GM20000 (cell line): ENCODE measurements at regions not wholly inside any gene's neighbourhood (a gene's known extent, or its start where the extent isn't known, plus 50 kb on each side); places are given as distances from the start of the nearest gene placed in this dataset.

Experiments
- DNase-seq: peaks from one replicate; pipeline ENCODE4 v3.0.0; 2012; ENCODE audit warnings: low spot score
- TF ChIP-seq, protein P1 (sequence below): IDR thresholded peaks from 2 replicates; pipeline ENCODE4 v1.5.1; 2012; ENCODE audit warnings: mild to moderate bottlenecking, control low read depth; ENCODE audit errors: extremely low read depth, missing control alignments

DNA sequence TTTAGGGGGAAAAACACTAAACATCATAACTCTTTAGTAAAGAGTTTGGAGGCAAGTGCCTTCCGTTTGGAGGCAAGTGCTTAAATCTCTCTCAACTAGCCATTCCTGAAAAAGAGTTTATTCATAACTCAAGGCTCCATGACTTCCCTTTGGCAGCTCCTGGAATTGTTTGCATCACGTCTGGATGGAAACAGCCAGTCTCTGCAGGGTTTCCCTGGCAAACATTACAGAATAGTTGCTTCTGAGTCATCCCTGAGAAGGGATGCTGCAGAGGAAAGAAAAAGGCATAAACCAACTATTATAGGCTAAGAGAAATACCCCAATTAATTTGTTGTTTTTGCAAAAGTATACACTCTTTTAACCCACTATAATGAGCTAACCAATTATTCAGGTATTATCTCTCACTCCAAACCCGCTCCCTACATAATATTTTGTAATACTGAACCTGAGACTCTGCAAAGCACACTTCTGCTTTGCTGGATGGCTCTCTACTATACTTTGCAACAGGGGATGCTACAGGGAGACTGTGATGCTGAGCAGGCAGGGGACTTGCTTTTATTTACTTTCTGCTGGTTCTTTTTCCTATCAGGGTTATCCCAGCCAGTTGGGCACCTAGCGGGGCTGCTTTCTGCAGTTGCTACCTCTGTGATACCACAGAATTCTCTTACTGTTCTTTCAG lies 497.7 kb downstream of the FUT8 start:
- TF ChIP-seq, protein P1, sequence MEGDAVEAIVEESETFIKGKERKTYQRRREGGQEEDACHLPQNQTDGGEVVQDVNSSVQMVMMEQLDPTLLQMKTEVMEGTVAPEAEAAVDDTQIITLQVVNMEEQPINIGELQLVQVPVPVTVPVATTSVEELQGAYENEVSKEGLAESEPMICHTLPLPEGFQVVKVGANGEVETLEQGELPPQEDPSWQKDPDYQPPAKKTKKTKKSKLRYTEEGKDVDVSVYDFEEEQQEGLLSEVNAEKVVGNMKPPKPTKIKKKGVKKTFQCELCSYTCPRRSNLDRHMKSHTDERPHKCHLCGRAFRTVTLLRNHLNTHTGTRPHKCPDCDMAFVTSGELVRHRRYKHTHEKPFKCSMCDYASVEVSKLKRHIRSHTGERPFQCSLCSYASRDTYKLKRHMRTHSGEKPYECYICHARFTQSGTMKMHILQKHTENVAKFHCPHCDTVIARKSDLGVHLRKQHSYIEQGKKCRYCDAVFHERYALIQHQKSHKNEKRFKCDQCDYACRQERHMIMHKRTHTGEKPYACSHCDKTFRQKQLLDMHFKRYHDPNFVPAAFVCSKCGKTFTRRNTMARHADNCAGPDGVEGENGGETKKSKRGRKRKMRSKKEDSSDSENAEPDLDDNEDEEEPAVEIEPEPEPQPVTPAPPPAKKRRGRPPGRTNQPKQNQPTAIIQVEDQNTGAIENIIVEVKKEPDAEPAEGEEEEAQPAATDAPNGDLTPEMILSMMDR = no peak
- no peak for DNase-seq

DNA sequence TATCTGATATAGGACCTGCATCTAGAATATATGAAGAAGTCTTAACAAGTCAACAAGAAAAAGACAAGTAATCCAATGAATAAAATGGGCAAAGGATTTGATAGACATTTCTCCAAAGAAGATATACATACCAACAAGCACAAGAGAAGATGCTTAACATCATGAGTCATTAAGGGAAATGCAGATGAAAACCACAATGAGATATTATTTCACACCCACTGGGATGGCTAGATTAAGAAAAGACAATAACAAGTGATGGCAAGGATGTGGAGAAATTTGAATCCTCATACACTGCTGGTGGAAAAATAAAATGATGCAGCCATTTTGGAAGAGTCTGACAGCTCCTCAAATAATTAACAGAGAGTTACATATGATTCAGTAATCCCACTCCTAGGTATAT lies 502.6 kb downstream of the FUT8 start:
- no peak for DNase-seq

DNA sequence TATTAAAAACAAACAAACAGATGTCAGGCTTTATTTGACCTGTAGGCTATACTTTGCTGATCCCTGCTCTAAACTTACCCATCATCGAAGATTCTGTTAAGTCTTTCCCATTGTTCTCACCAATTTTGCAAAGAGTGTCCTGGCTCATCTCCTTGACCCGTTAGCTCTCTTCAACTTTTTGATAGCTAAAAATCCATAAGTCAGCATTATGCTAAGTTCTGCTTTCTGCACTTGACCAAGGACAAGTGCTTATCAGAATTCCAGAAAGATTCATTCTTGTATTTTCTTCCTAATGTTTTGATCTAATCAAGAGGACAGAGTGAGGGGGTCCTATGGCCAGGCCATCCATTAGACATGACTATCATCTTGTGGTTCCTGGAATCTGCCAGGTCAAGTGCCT lies 503.5 kb downstream of the FUT8 start:
- TF ChIP-seq, protein P1 = no peak
- no peak for DNase-seq

More for the DNA sequence above, 502.6 kb downstream of the FUT8 start:
- TF ChIP-seq, protein P1 = no peak

DNA sequence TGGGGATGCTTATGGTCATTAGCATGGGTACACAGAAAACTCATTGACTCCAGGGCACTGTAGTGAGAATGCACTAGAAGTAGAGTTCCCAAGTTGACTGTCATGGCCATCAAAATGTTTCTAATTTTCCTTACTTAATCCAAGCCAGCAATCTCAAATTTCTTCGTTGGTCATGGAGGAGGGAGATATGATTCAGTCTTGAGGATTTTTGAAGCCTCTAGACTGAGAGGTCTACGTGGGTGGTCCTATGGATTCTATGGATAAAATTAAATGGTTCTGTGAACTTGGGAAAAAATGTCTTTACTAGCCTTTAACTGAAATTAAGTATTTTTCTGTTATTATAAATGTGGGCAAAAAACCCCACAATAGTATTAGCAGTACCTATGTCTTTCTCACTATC lies 508.5 kb downstream of the FUT8 start:
- DNase-seq = no peak
- TF ChIP-seq, protein P1 = no peak

DNA sequence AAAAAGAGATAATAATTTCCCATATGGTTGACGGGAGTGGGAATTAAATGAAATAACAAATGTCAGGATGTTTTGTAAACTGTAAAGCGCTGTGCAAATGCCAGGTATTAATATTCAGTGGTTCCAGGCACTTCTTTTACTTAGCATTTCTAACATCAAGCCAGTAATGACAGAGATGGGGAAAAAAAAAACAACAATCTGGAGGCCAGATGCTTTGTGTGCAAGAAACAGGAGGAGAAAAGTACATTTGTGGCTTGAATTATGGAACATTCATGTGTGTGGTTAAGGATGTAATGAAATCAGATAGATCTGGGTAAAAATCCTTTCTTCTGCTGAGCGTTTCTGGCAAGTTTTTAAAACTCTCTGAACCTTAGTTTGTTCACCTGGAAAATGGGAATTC lies 509.6 kb downstream of the FUT8 start:
- TF ChIP-seq, protein P1 = no peak
- no peak for DNase-seq

DNA sequence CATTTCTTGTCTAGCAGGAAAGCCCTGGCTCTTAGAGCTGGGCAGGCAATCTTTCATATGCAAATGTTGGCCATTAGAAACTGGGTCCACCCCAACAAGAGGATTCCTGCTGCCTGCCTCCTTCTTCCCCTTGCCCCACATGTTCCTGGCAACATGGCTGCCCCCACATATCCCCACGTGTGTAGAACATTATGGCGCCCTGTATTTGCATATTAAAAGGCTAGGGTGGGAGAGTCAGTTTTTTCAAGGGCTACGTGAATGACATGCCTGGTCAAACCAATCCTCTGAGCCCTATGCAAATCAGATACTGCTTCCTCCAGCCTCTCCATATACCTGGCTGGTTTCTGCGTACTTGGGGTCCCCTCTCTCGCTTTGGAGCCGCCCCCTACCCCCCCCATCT lies 514.0 kb downstream of the FUT8 start:
- DNase-seq = no peak
- TF ChIP-seq, protein P1 = no peak

DNA sequence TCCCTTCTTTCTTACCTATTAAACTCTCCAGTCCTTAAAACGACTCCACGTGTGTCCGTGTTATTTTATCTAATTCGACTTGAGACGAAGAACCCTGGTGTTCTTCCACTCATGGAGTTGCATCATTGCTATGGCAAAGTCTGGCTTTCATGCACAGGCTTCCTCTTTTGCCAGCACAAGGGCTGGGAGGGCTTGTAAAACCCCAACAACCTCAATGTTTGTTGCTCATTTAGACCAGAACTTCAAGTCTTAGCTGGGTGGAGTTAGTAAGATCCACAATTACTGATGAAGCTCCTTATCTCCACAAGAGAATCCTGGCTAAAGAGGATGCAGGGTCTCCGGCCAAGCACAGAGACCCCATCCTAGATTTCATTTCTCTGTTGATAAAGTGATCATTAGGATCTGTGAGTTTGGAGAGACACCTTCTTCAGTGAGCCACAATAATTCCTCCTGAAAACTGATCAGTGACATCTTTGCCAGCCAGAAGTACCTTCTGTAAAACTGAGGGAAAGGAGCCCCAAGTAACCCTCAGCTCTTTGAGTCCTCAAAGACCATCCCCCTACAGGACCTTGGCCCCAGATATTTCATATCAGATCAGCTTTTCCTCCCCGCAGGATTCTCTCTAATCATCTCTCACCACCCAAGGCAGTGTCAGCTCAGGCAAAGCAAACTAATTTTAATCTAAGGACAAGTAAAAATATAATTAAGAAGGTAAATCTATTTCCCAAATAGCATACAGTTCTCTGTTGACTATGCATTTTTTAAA lies 514.6 kb downstream of the FUT8 start:
- TF ChIP-seq, protein P1 = no peak
- DNase-seq = no peak
